ENCODE measurements at regions not wholly inside any gene's neighbourhood (a gene's known extent, or its start where the extent isn't known, plus 50 kb on each side); places are given as distances from the start of the nearest gene placed in this dataset.
"Not testable (repeated sequence)": the region's sequence is repeated elsewhere in the genome, so short reads cannot be mapped to it uniquely, and the experiment has no call there.

GRCh38 chr1:120552190-120552589 is 137.4 kb downstream of the NBPF8 start:
- H3K27me3 Mint-ChIP-seq (ENCODE audit: low read depth in 3 of 3); H2AFZ ChIP-seq (ENCODE audit: insufficient read depth, low read depth, low read length, poor library complexity, severe bottlenecking); H3K4me1 ChIP-seq (ENCODE audit: control insufficient read depth in 1 of 2, insufficient read depth in 2 of 2, low read length in 2 of 2); H3K4me2 ChIP-seq (replicated peaks; ENCODE audit: extremely low read depth, low read length, poor library complexity, severe bottlenecking); H3K9me3 ChIP-seq (replicated peaks in 1 of 2; ENCODE audit: control insufficient read depth in 1 of 2, insufficient read depth in 1 of 2, low read length in 2 of 2); H3K4me3 ChIP-seq (replicated peaks in 1 of 3; ENCODE audit: low read depth in 2 of 3, low read length in 3 of 3); DNase-seq; intact Hi-C loops (cut with micrococcal nuclease); H3K9me3 Mint-ChIP-seq; H3K9ac ChIP-seq (ENCODE audit: insufficient read depth, low read length, poor library complexity, severe bottlenecking); H3K4me3 Mint-ChIP-seq; H4K20me1 ChIP-seq (ENCODE audit: insufficient read depth, low read length); H3K27ac ChIP-seq (ENCODE audit: low read depth in 1 of 2, low read length in 2 of 2); H3K4me1 Mint-ChIP-seq; H3K27me3 ChIP-seq (ENCODE audit: control insufficient read depth in 2 of 2, insufficient read depth in 2 of 2, low read length in 2 of 2); H3K36me3 Mint-ChIP-seq; H3K79me2 ChIP-seq (ENCODE audit: insufficient read depth, low read length); H3K36me3 ChIP-seq (replicated peaks in 1 of 2; ENCODE audit: control insufficient read depth in 1 of 2, insufficient read depth in 2 of 2, low read length in 2 of 2): not testable (repeated sequence)
- peak overlapping the region in 1 of 7 donors; percentile 63 for H3K27ac Mint-ChIP-seq

- H4K20me1 ChIP-seq (ENCODE audit: insufficient read depth, low read length); H3K4me2 ChIP-seq (replicated peaks; ENCODE audit: extremely low read depth, low read length, poor library complexity, severe bottlenecking); H3K27me3 Mint-ChIP-seq (ENCODE audit: low read depth in 3 of 3); H3K27ac Mint-ChIP-seq; H3K27ac ChIP-seq (ENCODE audit: low read depth in 1 of 2, low read length in 2 of 2); H3K9me3 Mint-ChIP-seq; H3K36me3 ChIP-seq (replicated peaks in 1 of 2; ENCODE audit: control insufficient read depth in 1 of 2, insufficient read depth in 2 of 2, low read length in 2 of 2); H3K4me1 Mint-ChIP-seq; H3K27me3 ChIP-seq (ENCODE audit: control insufficient read depth in 2 of 2, insufficient read depth in 2 of 2, low read length in 2 of 2); H3K9ac ChIP-seq (ENCODE audit: insufficient read depth, low read length, poor library complexity, severe bottlenecking); H3K9me3 ChIP-seq (replicated peaks in 1 of 2; ENCODE audit: control insufficient read depth in 1 of 2, insufficient read depth in 1 of 2, low read length in 2 of 2); H3K36me3 Mint-ChIP-seq; H3K79me2 ChIP-seq (ENCODE audit: insufficient read depth, low read length); intact Hi-C loops (cut with micrococcal nuclease): not testable (repeated sequence)
- WGBS (ENCODE audit: insufficient coverage): 0% methylated on average over 4 of the region's 46 CpGs
- Histone ChIP-seq H2AFZ (ENCODE audit: insufficient read depth, low read depth, low read length, poor library complexity, severe bottlenecking) (peak overlapping the region; percentile 63), H3K4me1 (ENCODE audit: control insufficient read depth in 1 of 2, insufficient read depth in 2 of 2, low read length in 2 of 2) (peaks cover 7 to 16% of the 10 kb centered on the region in 2 donors), H3K4me3 (replicated peaks in 1 of 3; ENCODE audit: low read depth in 2 of 3, low read length in 3 of 3) (peak overlapping the region; percentile 49 to 71 (median 62))
- H3K4me3 Mint-ChIP-seq: peak overlapping the region; percentile 68 to 76
- DNase-seq: peak in 1 of 3 donors; percentile 1
Observed at GRCh38 chr1:120557605-120558302, 142.9 kb downstream of the NBPF8 start.

GRCh38 chr1:120558303-120559060 is 143.6 kb downstream of the NBPF8 start:
- H3K36me3 ChIP-seq (replicated peaks in 1 of 2; ENCODE audit: control insufficient read depth in 1 of 2, insufficient read depth in 2 of 2, low read length in 2 of 2); H3K9ac ChIP-seq (ENCODE audit: insufficient read depth, low read length, poor library complexity, severe bottlenecking); H3K27me3 Mint-ChIP-seq (ENCODE audit: low read depth in 3 of 3); intact Hi-C loops (cut with micrococcal nuclease); H3K27me3 ChIP-seq (ENCODE audit: control insufficient read depth in 2 of 2, insufficient read depth in 2 of 2, low read length in 2 of 2); H3K9me3 Mint-ChIP-seq; H3K79me2 ChIP-seq (ENCODE audit: insufficient read depth, low read length); H3K9me3 ChIP-seq (replicated peaks in 1 of 2; ENCODE audit: control insufficient read depth in 1 of 2, insufficient read depth in 1 of 2, low read length in 2 of 2); H3K27ac ChIP-seq (ENCODE audit: low read depth in 1 of 2, low read length in 2 of 2); H3K4me1 Mint-ChIP-seq; H3K36me3 Mint-ChIP-seq; H4K20me1 ChIP-seq (ENCODE audit: insufficient read depth, low read length): not testable (repeated sequence)
- H2AFZ ChIP-seq (ENCODE audit: insufficient read depth, low read depth, low read length, poor library complexity, severe bottlenecking): peak overlapping the region; percentile 63
- peaks cover 7 to 16% of the 10 kb centered on the region in 2 donors for H3K4me1 ChIP-seq (ENCODE audit: control insufficient read depth in 1 of 2, insufficient read depth in 2 of 2, low read length in 2 of 2)
- peak overlapping the region; percentile 19 for H3K4me2 ChIP-seq (replicated peaks; ENCODE audit: extremely low read depth, low read length, poor library complexity, severe bottlenecking)
- peak overlapping the region; percentile 49 to 71 (median 62) for H3K4me3 ChIP-seq (replicated peaks in 1 of 3; ENCODE audit: low read depth in 2 of 3, low read length in 3 of 3)
- 0% methylated on average over 5 of the region's 72 CpGs for WGBS (ENCODE audit: insufficient coverage)
- H3K27ac Mint-ChIP-seq: peak overlapping the region in 3 of 7 donors; percentile 40 to 41 (median 40)
- H3K4me3 Mint-ChIP-seq: peak overlapping the region; percentile 79 to 84
- peak; percentile 26 to 39 (median 32) for DNase-seq

DNA sequence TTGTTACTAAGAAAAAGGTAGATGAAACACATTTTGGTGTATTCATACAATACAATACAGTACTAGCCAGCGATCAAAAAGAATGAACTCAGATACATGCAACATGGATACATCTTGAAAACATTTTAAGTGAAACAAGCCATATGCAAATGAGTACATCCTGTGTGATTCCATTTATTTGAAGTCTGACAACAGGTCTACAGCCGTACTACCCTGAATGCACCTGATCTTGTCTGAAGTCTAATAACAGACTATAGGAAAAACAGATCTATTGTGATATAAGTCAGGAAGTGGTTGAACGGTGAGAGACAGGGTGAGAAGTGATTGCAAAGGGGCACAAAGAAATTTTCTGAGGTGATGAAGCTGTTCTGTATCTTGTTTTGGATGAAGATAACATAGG is 146.9 kb downstream of the NBPF8 start:
- H3K27ac ChIP-seq (ENCODE audit: low read depth in 1 of 2, low read length in 2 of 2); H3K4me2 ChIP-seq (replicated peaks; ENCODE audit: extremely low read depth, low read length, poor library complexity, severe bottlenecking); H3K9me3 ChIP-seq (replicated peaks in 1 of 2; ENCODE audit: control insufficient read depth in 1 of 2, insufficient read depth in 1 of 2, low read length in 2 of 2); H3K27me3 Mint-ChIP-seq (ENCODE audit: low read depth in 3 of 3); H3K79me2 ChIP-seq (ENCODE audit: insufficient read depth, low read length); H2AFZ ChIP-seq (ENCODE audit: insufficient read depth, low read depth, low read length, poor library complexity, severe bottlenecking); H3K4me3 Mint-ChIP-seq; H4K20me1 ChIP-seq (ENCODE audit: insufficient read depth, low read length); intact Hi-C loops (cut with micrococcal nuclease); H3K36me3 Mint-ChIP-seq; H3K27me3 ChIP-seq (ENCODE audit: control insufficient read depth in 2 of 2, insufficient read depth in 2 of 2, low read length in 2 of 2); H3K9me3 Mint-ChIP-seq; H3K4me1 Mint-ChIP-seq; DNase-seq; H3K4me3 ChIP-seq (replicated peaks in 1 of 3; ENCODE audit: low read depth in 2 of 3, low read length in 3 of 3); H3K27ac Mint-ChIP-seq; H3K9ac ChIP-seq (ENCODE audit: insufficient read depth, low read length, poor library complexity, severe bottlenecking); H3K36me3 ChIP-seq (replicated peaks in 1 of 2; ENCODE audit: control insufficient read depth in 1 of 2, insufficient read depth in 2 of 2, low read length in 2 of 2): not testable (repeated sequence)
- peaks cover 6 to 11% of the 10 kb centered on the region in 2 donors for H3K4me1 ChIP-seq (ENCODE audit: control insufficient read depth in 1 of 2, insufficient read depth in 2 of 2, low read length in 2 of 2)
- no CpG with 5 or more reads among the region's 3 CpGs for WGBS (ENCODE audit: insufficient coverage)

Measured in CD14-positive monocyte (primary cell).